SK-N-SH (cell line): ENCODE measurements at regions not wholly inside any gene's neighbourhood (a gene's known extent, or its start where the extent isn't known, plus 50 kb on each side); places are given as distances from the start of the nearest gene placed in this dataset.

Experiments
- CTCF ChIP-seq: fragments of 200-600 bp; sonication (generic); IDR thresholded peaks from 2 replicates; pipeline ENCODE4 v1.6.1; 2017; ENCODE audit warnings: antibody characterized with exemption, mild to moderate bottlenecking, moderate library complexity
- EZH2phosphoT487 ChIP-seq: fragments of 200-600 bp; sonication (generic); IDR thresholded peaks from 2 replicates; pipeline ENCODE4 v1.6.1; 2017; ENCODE audit warnings: low read depth, mixed run types, mild to moderate bottlenecking, antibody characterized with exemption, moderate library complexity, borderline replicate concordance
- MAX ChIP-seq: IDR thresholded peaks from 2 replicates; pipeline ENCODE4 v1.4.0; 2012; ENCODE audit warnings: low read depth
- POLR2AphosphoS5 ChIP-seq: IDR thresholded peaks from 2 replicates; pipeline ENCODE4 v1.6.1; 2012; ENCODE audit warnings: low read depth, low read length
- SIN3A ChIP-seq: IDR thresholded peaks from 2 replicates; pipeline ENCODE4 v1.6.1; 2012; ENCODE audit warnings: low read depth, mild to moderate bottlenecking, low read length, moderate library complexity, borderline replicate concordance
- SMC3 ChIP-seq: IDR thresholded peaks from 2 replicates; pipeline ENCODE4 v1.6.1; 2012; ENCODE audit warnings: low read depth, low read length, improper control_type of control experiment
- TAF1 ChIP-seq: IDR thresholded peaks from 2 replicates; pipeline ENCODE4 v1.6.1; 2012; ENCODE audit warnings: low read depth, mild to moderate bottlenecking, low read length, moderate library complexity, borderline replicate concordance
- USF2 ChIP-seq: fragments of 150-350 bp; IDR thresholded peaks from 2 replicates; pipeline ENCODE4 v1.6.1; 2017; ENCODE audit warnings: antibody characterized with exemption, low read length, low read depth, borderline replicate concordance

- TF ChIP-seq POLR2AphosphoS5 (no peak), SIN3A (no peak), CTCF (no peak), EZH2phosphoT487 (no peak), SMC3 (no peak), USF2 (no peak), TAF1 (no peak), MAX (no peak)
Measured at GRCh38 chr13:79695754-79696153, 214.8 kb downstream of the NDFIP2 start.
